H9 (cell line): ENCODE measurements at regions not wholly inside any gene's neighbourhood (a gene's known extent, or its start where the extent isn't known, plus 50 kb on each side); places are given as distances from the start of the nearest gene placed in this dataset.

Source experiments
- DNase-seq: peaks from one replicate; pipeline ENCODE4 v3.0.0-alpha.2; 2017
- H2AFZ ChIP-seq: one replicate; pipeline ENCODE4 v1.6.1; 2013; ENCODE audit warnings: mild to moderate bottlenecking, low read length, control low read depth, moderate library complexity
- H2AK5ac ChIP-seq: 2 replicates; pipeline ENCODE4 v1.6.1; 2013; ENCODE audit warnings: low read length, control low read depth, mixed read lengths; ENCODE audit not compliant: insufficient read length
- H2BK120ac ChIP-seq: one replicate; pipeline ENCODE4 v1.6.1; 2013; ENCODE audit warnings: low read depth, mild to moderate bottlenecking, low read length, control low read depth, inconsistent platforms; ENCODE audit not compliant: poor library complexity, severe bottlenecking
- H2BK12ac ChIP-seq: 2 replicates; pipeline ENCODE4 v1.6.1; 2013; ENCODE audit warnings: low read length, control low read depth, mixed read lengths, low read depth; ENCODE audit not compliant: insufficient read length
- H2BK15ac ChIP-seq: 2 replicates; pipeline ENCODE4 v1.6.1; 2013; ENCODE audit warnings: low read depth, low read length, control low read depth
- H2BK20ac ChIP-seq: one replicate; pipeline ENCODE4 v1.6.1; 2013; ENCODE audit warnings: low read depth, mild to moderate bottlenecking, low read length, control low read depth, inconsistent platforms; ENCODE audit not compliant: poor library complexity, severe bottlenecking
- H2BK5ac ChIP-seq: 2 replicates; pipeline ENCODE4 v1.6.1; 2013; ENCODE audit warnings: low read length, control low read depth, mixed read lengths; ENCODE audit not compliant: insufficient read length
- H3K14ac ChIP-seq: 2 replicates; pipeline ENCODE4 v1.6.1; 2013; ENCODE audit warnings: low read length, control low read depth; ENCODE audit not compliant: insufficient read depth
- H3K18ac ChIP-seq: 2 replicates; pipeline ENCODE4 v1.6.1; 2013; ENCODE audit warnings: low read depth, mild to moderate bottlenecking, mixed read lengths, low read length, control low read depth; ENCODE audit not compliant: insufficient read length
- H3K23ac ChIP-seq: 2 replicates; pipeline ENCODE4 v1.6.1; 2013; ENCODE audit warnings: low read length, control low read depth, mixed read lengths, low read depth; ENCODE audit not compliant: insufficient read length
- H3K23me2 ChIP-seq: 2 replicates; pipeline ENCODE4 v1.6.1; 2013; ENCODE audit warnings: low read depth, mild to moderate bottlenecking, mixed read lengths, low read length, control low read depth; ENCODE audit not compliant: insufficient read length, poor library complexity, severe bottlenecking
- H3K27ac ChIP-seq: 2 replicates; pipeline ENCODE4 v1.5.1; 2013; ENCODE audit warnings: low read length, control low read depth, mixed read lengths, low read depth; ENCODE audit not compliant: insufficient read length
- H3K27me3 ChIP-seq: 2 replicates; pipeline ENCODE4 v1.6.1; 2013; ENCODE audit warnings: low read length, control low read depth, inconsistent platforms; ENCODE audit not compliant: insufficient read depth
- H3K4ac ChIP-seq: 2 replicates; pipeline ENCODE4 v1.6.1; 2013; ENCODE audit warnings: low read depth, mild to moderate bottlenecking, control low read depth, inconsistent platforms, low read length, moderate library complexity
- H3K4me1 ChIP-seq: 2 replicates; pipeline ENCODE4 v1.6.1; 2013; ENCODE audit warnings: low read length, control low read depth, inconsistent platforms; ENCODE audit not compliant: insufficient read depth
- H3K4me2 ChIP-seq: 2 replicates; pipeline ENCODE4 v1.6.1; 2013; ENCODE audit warnings: low read length, control low read depth, mixed read lengths; ENCODE audit not compliant: insufficient read length, insufficient read depth
- H3K56ac ChIP-seq: 2 replicates; pipeline ENCODE4 v1.6.1; 2013; ENCODE audit warnings: low read depth, mild to moderate bottlenecking, mixed read lengths, low read length, control low read depth; ENCODE audit not compliant: insufficient read length
- H3K79me1 ChIP-seq: 2 replicates; pipeline ENCODE4 v1.6.1; 2013; ENCODE audit warnings: low read depth, mild to moderate bottlenecking, moderate library complexity, low read length, control low read depth, inconsistent platforms; ENCODE audit not compliant: insufficient read depth, poor library complexity, severe bottlenecking
- H3K79me2 ChIP-seq: 2 replicates; pipeline ENCODE4 v1.6.1; 2013; ENCODE audit warnings: low read length, control low read depth, inconsistent platforms; ENCODE audit not compliant: insufficient read depth
- H3K9ac ChIP-seq: 2 replicates; pipeline ENCODE4 v1.6.1; 2013; ENCODE audit warnings: low read length, control low read depth, mixed read lengths; ENCODE audit not compliant: insufficient read length; ENCODE audit errors: extremely low read depth
- H3K9me3 ChIP-seq: one replicate; pipeline ENCODE4 v1.6.1; 2013; ENCODE audit warnings: low read depth, low read length, inconsistent platforms; ENCODE audit not compliant: control insufficient read depth
- H3T11ph ChIP-seq: one replicate; pipeline ENCODE4 v1.6.1; 2013; ENCODE audit warnings: mild to moderate bottlenecking, low read length, control low read depth, inconsistent platforms
- H4K20me1 ChIP-seq: one replicate; pipeline ENCODE4 v1.6.1; 2013; ENCODE audit not compliant: control insufficient read depth, insufficient read length, insufficient read depth
- H4K5ac ChIP-seq: 2 replicates; pipeline ENCODE4 v1.6.1; 2013; ENCODE audit warnings: low read depth, mild to moderate bottlenecking, mixed read lengths, low read length, control low read depth; ENCODE audit not compliant: insufficient read length
- H4K8ac ChIP-seq: replicated peaks from 2 replicates; pipeline ENCODE4 v1.6.1; 2013; ENCODE audit warnings: low read length, control low read depth, mixed read lengths, low read depth; ENCODE audit not compliant: insufficient read length
- H4K91ac ChIP-seq: 2 replicates; pipeline ENCODE4 v1.6.1; 2013; ENCODE audit warnings: low read depth, mild to moderate bottlenecking, moderate library complexity, mixed read lengths, low read length, control low read depth; ENCODE audit not compliant: insufficient read length
- H3K27ac Mint-ChIP-seq, 3 experiments: 2 replicates in 2 of 3; 3 replicates in 1 of 3; pipeline ENCODE4 v1.8.0; 2020 to 2021; ENCODE audit warnings: mixed read lengths in 3 of 3, mild to moderate bottlenecking in 1 of 3, moderate library complexity in 1 of 3
- H3K27me3 Mint-ChIP-seq: 2 replicates; pipeline ENCODE4 v1.8.0; 2021; ENCODE audit warnings: low read depth, mild to moderate bottlenecking, moderate library complexity, mixed read lengths
- H3K36me3 Mint-ChIP-seq, 3 experiments: 2 replicates in 2 of 3; 3 replicates in 1 of 3; pipeline ENCODE4 v1.8.0; 2020 to 2021; ENCODE audit warnings: low read depth in 3 of 3, mixed read lengths in 3 of 3; ENCODE audit not compliant: insufficient read depth in 1 of 3
- H3K4me1 Mint-ChIP-seq, 2 experiments: 2 replicates each; pipeline ENCODE4 v1.8.0; 2020; ENCODE audit warnings: mixed read lengths in 2 of 2
- H3K4me3 Mint-ChIP-seq, 2 experiments: 2 replicates in 1 of 2; 3 replicates in 1 of 2; pipeline ENCODE4 v1.8.0; 2020 to 2021; ENCODE audit warnings: mild to moderate bottlenecking in 2 of 2, mixed read lengths in 2 of 2, moderate library complexity in 1 of 2
- H3K9me3 Mint-ChIP-seq, 2 experiments: 2 replicates in 1 of 2; 3 replicates in 1 of 2; pipeline ENCODE4 v1.8.0; 2020; ENCODE audit warnings: mild to moderate bottlenecking in 2 of 2, mixed read lengths in 2 of 2, moderate library complexity in 1 of 2
- CTCF ChIP-seq: fragments of 200-600 bp; sonication (generic); conservative IDR thresholded peaks from 3 replicates; pipeline ENCODE4 v1.8.0; 2021; ENCODE audit warnings: antibody characterized with exemption, mild to moderate bottlenecking
- WGBS: extraction: QIAGEN DNeasy Blood & Tissue Kit; methylation state at CpG from one replicate; pipeline ENCODE4 v1.1.7; 2013; ENCODE audit warnings: missing lambda C conversion rate, low lambda C conversion rate, mixed read lengths; ENCODE audit not compliant: insufficient read length; ENCODE audit errors: extremely low coverage; 5-methylcytosine and 5-hydroxymethylcytosine counted together

- Mint-ChIP-seq H3K9me3 (peaks cover 19 to 22% of the 10 kb centered on the region in 2 experiments), H3K27ac (no peak overlapping the region), H3K4me1 (no peaks in the 10 kb centered on the region), H3K4me3 (no peak overlapping the region), H3K36me3 (no peaks in the 10 kb centered on the region; a peak in 2 of 7 replicates), H3K27me3 (peaks cover 4% of the 10 kb centered on the region)
- H3K56ac ChIP-seq, result no peak overlapping the region
- H2BK5ac ChIP-seq, result no peak overlapping the region
- no peak overlapping the region for H3K18ac ChIP-seq
- no peak for DNase-seq
- no peaks in the 10 kb centered on the region for H3K27me3 ChIP-seq
- H3K14ac ChIP-seq, result no peak overlapping the region
- H4K91ac ChIP-seq, result no peak overlapping the region
- no peaks in the 10 kb centered on the region for H3K4me1 ChIP-seq
- H2BK120ac ChIP-seq, result no peak overlapping the region
- no peak overlapping the region for H2AK5ac ChIP-seq
- H3K27ac ChIP-seq, result no peak overlapping the region
- TF ChIP-seq CTCF, result no peak
- H3T11ph ChIP-seq, result no peak overlapping the region
- H4K8ac ChIP-seq, result no peak overlapping the region
- no peaks in the 10 kb centered on the region for H3K9me3 ChIP-seq
- H4K20me1 ChIP-seq, result no peaks in the 10 kb centered on the region
- H3K23ac ChIP-seq, result no peak overlapping the region
- H2BK15ac ChIP-seq, result no peak overlapping the region
- no peaks in the 10 kb centered on the region for H3K23me2 ChIP-seq
- H2BK20ac ChIP-seq, result no peak overlapping the region
- no peak overlapping the region for H3K9ac ChIP-seq
- WGBS, result no CpG with 5 or more reads among the region's 1 CpG
- no peak overlapping the region for H2BK12ac ChIP-seq
- H3K4me2 ChIP-seq, result no peak overlapping the region
- no peak overlapping the region for H4K5ac ChIP-seq
- H3K79me2 ChIP-seq, result no peaks in the 10 kb centered on the region
- H3K4ac ChIP-seq, result no peak overlapping the region
- no peaks in the 10 kb centered on the region for H3K79me1 ChIP-seq
- no peak overlapping the region for H2AFZ ChIP-seq
These were observed 81.2 kb downstream of the ZNF777 start for GRCh38 chr7:149379625-149380024.
